GM18951 (cell line): ENCODE measurements at regions not wholly inside any gene's neighbourhood (a gene's known extent, or its start where the extent isn't known, plus 50 kb on each side); places are given as distances from the start of the nearest gene placed in this dataset.

Experiments used
- POLR2A ChIP-seq: IDR thresholded peaks from 4 replicates; pipeline ENCODE4 v1.6.1; 2011; ENCODE audit warnings: mild to moderate bottlenecking; ENCODE audit not compliant: insufficient read length, insufficient read depth; ENCODE audit errors: extremely low read depth
- in situ Hi-C: fragments of 300-500 bp; cut with MboI; formaldehyde crosslinking; loops from one replicate; pipeline ENCODE4 v1.12.0; 2022; ENCODE audit warnings: low sequenced_read_pairs, mixed read lengths, inconsistent platforms; ENCODE audit not compliant: unreplicated experiment

- no peak for TF ChIP-seq POLR2A
- in situ Hi-C loops = no loop called here
Measured at GRCh38 chr9:27939186-27939585, 365.9 kb upstream of the C9orf72 start.

- TF ChIP-seq POLR2A = no peak
- in situ Hi-C loops = no loop called here
Measured at GRCh38 chr9:27940535-27940934, 367.3 kb upstream of the C9orf72 start.

GRCh38 chr9:27943501-27943900 lies 370.2 kb upstream of the C9orf72 start:
- in situ Hi-C loops = no loop called here
- TF ChIP-seq POLR2A = no peak

GRCh38 chr9:27945386-27945785 lies 372.1 kb upstream of the C9orf72 start:
- TF ChIP-seq POLR2A = no peak
- in situ Hi-C loops = no loop called here

DNA sequence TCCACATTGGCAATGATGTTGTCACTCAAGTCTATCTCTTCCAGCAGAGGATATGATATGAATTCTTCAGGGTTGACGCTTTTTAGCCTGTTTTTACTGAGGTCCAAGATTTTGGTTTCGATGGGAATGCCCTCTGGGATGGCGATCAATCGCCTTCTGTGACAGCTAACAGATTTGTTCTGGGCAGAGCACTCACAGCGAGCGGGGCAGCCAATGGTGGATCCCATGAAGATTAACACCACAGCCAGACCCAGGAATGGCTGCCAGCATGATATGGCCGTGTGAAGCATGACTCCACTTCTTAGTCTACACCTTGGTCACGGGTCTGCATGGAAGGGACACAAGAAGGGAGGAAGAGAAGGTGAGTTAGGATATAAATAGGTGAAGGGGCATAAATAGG lies 377.1 kb upstream of the C9orf72 start:
- no peak for TF ChIP-seq POLR2A
- in situ Hi-C loops = no loop called here

DNA sequence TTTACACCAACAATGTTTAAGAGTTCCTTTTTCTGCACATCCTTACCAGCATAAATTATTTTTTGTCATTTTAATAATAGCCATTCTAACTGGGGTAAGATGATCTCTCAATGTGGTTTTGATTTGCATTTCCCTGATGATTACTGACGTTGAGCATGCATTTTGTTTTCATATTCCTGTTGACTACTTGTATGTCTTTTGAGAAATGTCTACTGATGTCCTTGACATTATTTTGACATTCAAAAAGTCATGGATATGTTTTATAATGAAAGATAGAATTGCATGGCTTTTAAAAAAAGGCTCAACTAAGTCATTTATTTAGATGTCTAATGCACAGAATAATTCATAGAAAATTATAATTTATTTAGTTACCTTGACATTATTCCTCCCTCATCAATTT lies 381.6 kb upstream of the C9orf72 start:
- TF ChIP-seq POLR2A = no peak
- in situ Hi-C loops = no loop called here

- no peak for TF ChIP-seq POLR2A
- in situ Hi-C loops = no loop called here
Measured at GRCh38 chr9:27963836-27964235, 390.6 kb upstream of the C9orf72 start.

GRCh38 chr9:27967210-27967609 lies 393.9 kb upstream of the C9orf72 start:
- TF ChIP-seq POLR2A = no peak
- in situ Hi-C loops = no loop called here

DNA sequence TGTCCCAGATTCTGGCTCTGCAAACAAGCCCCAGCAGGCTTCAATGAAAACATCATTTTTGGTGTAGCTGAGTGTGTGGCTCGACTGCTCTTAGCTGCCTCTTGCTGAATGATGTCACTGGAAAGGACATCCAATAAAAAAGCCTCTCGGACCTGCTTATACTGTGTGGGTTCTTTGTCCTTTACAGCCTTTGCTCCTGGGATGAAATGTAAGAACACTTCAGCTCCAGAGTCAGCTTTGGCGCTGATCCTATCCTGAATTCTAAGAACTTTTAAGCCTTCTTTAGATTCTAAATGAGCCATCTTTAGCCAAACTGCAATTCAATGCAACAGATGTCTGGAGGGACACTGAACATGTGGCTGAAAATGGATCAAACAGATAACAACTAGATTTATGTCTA lies 404.6 kb upstream of the C9orf72 start:
- no peak for TF ChIP-seq POLR2A
- in situ Hi-C loops = no loop called here

DNA sequence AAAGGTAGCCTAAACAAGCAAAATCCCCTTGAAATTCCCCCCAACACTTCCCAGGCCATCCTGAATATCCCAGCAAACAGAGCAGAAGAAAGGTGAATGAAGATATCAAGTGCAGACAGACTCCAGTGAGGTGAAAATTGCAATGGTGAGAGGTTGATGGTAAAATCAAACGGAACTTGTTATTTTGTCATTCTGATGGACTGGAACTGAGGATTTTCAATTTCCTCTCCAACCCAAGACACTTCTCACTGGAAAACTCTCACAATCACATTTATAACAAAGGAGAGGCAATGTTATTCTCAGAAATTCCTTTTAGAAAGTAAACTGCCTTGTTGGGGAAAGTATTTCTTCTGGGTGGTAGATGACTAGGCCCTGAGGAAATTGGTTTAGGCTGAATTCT lies 412.4 kb upstream of the C9orf72 start:
- no peak for TF ChIP-seq POLR2A
- in situ Hi-C loops = no loop called here

DNA sequence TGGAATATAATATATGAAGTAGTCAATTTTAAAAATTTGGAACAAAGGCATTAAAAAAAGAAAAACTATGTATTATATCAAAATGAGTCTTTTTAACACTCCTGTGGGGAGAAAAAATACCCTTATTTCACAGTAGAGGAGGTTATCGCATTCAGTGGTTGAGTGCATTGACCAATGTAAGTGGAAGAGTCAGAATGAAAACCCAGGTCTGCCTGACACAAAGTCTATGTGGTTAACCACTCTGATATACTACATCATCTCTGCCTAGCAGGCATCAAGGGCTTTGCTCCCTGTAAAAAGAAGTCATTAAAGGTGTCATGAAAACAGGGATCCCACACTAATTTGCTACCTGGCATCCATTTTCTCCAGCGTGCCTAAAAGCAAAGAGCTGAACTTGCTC lies 417.2 kb upstream of the C9orf72 start:
- in situ Hi-C loops = no loop called here
- no peak for TF ChIP-seq POLR2A

GRCh38 chr9:27991221-27991620 lies 417.9 kb upstream of the C9orf72 start:
- TF ChIP-seq POLR2A = no peak
- in situ Hi-C loops = no loop called here

DNA sequence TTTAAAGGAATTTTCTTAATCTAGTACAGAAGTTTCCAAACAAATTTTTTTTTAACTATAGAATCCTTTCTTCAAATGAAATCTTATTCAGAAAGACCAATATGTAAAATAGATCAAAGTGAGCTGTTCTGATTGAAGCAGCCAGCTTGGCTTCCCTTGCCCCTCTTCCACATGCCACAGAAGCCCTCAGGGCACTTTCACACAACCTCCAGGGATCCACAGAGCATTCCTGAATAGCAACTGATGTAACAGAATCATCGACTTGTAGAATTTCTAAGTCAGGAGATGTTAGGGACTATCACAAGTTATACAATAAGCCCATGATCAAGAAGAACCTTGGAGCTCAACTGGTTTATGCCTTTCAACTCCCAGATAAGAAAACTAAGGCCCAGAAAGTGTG lies 427.8 kb upstream of the C9orf72 start:
- in situ Hi-C loops = no loop called here
- no peak for TF ChIP-seq POLR2A

- TF ChIP-seq POLR2A = no peak
- in situ Hi-C loops = no loop called here
Measured at GRCh38 chr9:28004900-28005299, 431.6 kb upstream of the C9orf72 start.

- TF ChIP-seq POLR2A = no peak
- in situ Hi-C loops = no loop called here
Measured at GRCh38 chr9:28005779-28006178, 432.5 kb upstream of the C9orf72 start.
